Tibial artery (tissue), 4 donors: ENCODE measurements at regions not wholly inside any gene's neighbourhood (a gene's known extent, or its start where the extent isn't known, plus 50 kb on each side); places are given as distances from the start of the nearest gene placed in this dataset.

Experiments
- DNase-seq, 2 donors: peaks; one replicate each; pipeline ENCODE4 v3.0.0-alpha.2; 2019
- H3K27ac ChIP-seq, 2 donors: fragments of 200-600 bp; sonication (generic) in 1 of 2; 1 replicate in 1 of 2; 2 replicates in 1 of 2; pipeline ENCODE4 v1.5.1; 2018 to 2019; ENCODE audit warnings: mild to moderate bottlenecking in 1 of 2
- H3K27me3 ChIP-seq, 2 donors: fragments of 200-600 bp; sonication (generic) in 1 of 2; one replicate each; pipeline versions ENCODE4 v1.5.1 to v1.6.0; 2016 to 2019
- H3K36me3 ChIP-seq, 3 donors: fragments of 200-600 bp; sonication (generic) in 2 of 3; one replicate each; pipeline ENCODE4 v1.5.1; 2016 to 2019; ENCODE audit warnings: mild to moderate bottlenecking in 2 of 3
- H3K4me1 ChIP-seq, 4 donors: fragments of 200-600 bp; sonication (generic) in 2 of 4; 1 replicate in 3 of 4; 2 replicates in 1 of 4; pipeline ENCODE4 v1.5.1; 2016 to 2019
- H3K4me3 ChIP-seq, 2 donors: fragments of 200-600 bp; sonication (generic) in 1 of 2; 1 replicate in 1 of 2; 2 replicates in 1 of 2; pipeline ENCODE4 v1.5.1; 2018 to 2019; ENCODE audit warnings: mild to moderate bottlenecking in 2 of 2
- H3K9me3 ChIP-seq, 3 donors: fragments of 200-600 bp; sonication (generic) in 1 of 3; one replicate each; pipeline ENCODE4 v1.5.1; 2016 to 2019
- intact Hi-C: fragments of 100-400 bp; cut with DNase I; formaldehyde crosslinking; loops from one replicate; pipeline ENCODE4 v1.15.0; 2023; ENCODE audit warnings: low total_unique reads
- TF ChIP-seq, protein P1 (sequence below), 2 experiments: fragments of 200-600 bp in 1 of 2; fragments of 450-650 bp in 1 of 2; IDR thresholded peaks; one replicate each; pipeline ENCODE4 v1.5.1; 2017 to 2019; ENCODE audit warnings: antibody characterized with exemption in 2 of 2, mild to moderate bottlenecking in 1 of 2, moderate library complexity in 1 of 2

DNA sequence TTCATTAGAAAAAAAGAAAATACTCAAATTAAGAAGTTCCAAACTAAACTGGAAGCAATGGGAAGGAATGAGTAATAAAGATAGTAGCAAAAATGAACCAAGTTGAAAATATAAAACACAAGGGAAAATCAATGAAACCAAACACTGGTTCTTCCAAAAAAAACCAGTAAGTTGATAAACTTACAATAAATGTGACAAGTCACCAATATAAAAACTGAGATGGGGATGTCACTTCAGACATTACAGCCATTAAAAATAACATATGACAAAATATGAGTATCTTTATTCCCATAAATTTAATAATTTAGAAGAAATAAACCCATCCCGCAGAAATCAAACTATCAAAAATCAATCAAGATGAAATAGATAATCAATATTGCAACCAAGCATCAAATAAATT lies 633.9 kb upstream of the RAB6C start:
- intact Hi-C loops: no loop called here
- no peak overlapping the region for H3K4me3 ChIP-seq
- TF ChIP-seq, protein P1, sequence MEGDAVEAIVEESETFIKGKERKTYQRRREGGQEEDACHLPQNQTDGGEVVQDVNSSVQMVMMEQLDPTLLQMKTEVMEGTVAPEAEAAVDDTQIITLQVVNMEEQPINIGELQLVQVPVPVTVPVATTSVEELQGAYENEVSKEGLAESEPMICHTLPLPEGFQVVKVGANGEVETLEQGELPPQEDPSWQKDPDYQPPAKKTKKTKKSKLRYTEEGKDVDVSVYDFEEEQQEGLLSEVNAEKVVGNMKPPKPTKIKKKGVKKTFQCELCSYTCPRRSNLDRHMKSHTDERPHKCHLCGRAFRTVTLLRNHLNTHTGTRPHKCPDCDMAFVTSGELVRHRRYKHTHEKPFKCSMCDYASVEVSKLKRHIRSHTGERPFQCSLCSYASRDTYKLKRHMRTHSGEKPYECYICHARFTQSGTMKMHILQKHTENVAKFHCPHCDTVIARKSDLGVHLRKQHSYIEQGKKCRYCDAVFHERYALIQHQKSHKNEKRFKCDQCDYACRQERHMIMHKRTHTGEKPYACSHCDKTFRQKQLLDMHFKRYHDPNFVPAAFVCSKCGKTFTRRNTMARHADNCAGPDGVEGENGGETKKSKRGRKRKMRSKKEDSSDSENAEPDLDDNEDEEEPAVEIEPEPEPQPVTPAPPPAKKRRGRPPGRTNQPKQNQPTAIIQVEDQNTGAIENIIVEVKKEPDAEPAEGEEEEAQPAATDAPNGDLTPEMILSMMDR (IDR thresholded peaks at IDR 0.05): no peak

DNA sequence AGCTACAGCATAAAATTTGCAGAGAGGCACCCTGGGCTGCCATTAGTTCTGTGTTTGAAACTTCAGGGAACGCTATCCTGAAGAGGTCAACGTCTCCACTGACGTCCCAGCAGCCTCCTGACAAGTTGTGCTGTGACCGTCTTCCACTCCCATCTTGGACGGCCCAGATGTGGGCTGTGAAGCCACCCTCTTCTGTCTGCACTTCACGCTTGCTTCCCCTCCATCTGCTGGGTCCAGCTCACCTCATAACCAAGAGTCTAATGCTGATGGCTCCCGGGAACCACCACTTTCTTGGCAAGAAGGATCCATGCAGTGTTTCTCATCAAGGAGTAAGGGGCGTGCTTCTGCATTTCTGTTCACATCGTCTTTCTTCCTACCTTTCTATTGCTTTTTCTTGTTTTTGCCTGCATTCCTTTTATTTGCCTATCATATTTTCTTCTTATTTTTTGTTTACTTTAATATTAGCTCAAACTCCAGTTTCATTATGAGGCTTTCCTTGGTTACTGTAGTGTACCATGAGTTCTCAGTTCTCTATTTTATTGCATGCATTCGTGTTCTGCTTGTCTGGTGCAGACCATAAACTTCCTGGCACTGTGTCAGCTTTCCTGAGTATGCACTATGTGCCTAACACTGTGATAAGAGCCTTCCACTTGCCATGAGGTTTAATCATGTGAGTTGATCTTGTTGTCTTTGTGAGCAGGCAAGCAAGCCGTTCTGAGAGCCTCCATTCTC lies 631.8 kb upstream of the RAB6C start:
- peak in 1 of 2 donors; percentile 32 for DNase-seq

More for the DNA sequence above, 633.9 kb upstream of the RAB6C start:
- no peaks in the 10 kb centered on the region for H3K36me3 ChIP-seq
- H3K27ac ChIP-seq: no peak overlapping the region
- no peak for DNase-seq
- H3K4me1 ChIP-seq: no peaks in the 10 kb centered on the region
- H3K9me3 ChIP-seq: peaks cover 0 to under 1% (median 0%) of the 10 kb centered on the region in 3 donors
- H3K27me3 ChIP-seq: no peaks in the 10 kb centered on the region

DNA sequence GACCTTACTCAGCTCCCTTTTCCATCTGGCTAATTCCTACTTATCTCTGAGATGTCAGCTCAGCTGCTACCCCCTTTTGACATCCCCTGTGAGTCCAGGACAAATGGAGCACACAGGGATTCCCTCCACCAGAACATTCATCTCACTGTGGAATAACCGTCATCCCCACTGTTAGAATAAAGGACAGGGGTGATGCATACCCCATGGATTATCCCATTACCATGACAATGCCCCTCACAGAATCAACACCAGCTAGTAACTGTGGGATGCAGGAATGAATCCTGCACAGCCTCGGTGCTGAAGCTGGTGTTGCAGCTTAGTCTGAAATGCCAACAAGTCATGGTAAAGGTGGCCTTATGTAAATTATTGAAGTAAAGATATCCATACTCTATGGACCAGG lies 624.8 kb upstream of the RAB6C start:
- Histone ChIP-seq H3K9me3 (no peaks in the 10 kb centered on the region), H3K4me1 (no peaks in the 10 kb centered on the region), H3K27me3 (no peaks in the 10 kb centered on the region), H3K4me3 (no peak overlapping the region), H3K27ac (no peak overlapping the region), H3K36me3 (no peaks in the 10 kb centered on the region)
- TF ChIP-seq, protein P1 (IDR thresholded peaks at IDR 0.05): no peak
- intact Hi-C loops: no loop called here
- no peak for DNase-seq

More for the DNA sequence above, 631.8 kb upstream of the RAB6C start:
- no peaks in the 10 kb centered on the region for H3K4me1 ChIP-seq
- no peaks in the 10 kb centered on the region for H3K36me3 ChIP-seq
- H3K9me3 ChIP-seq: no peaks in the 10 kb centered on the region
- no peak overlapping the region for H3K4me3 ChIP-seq
- TF ChIP-seq, protein P1 (IDR thresholded peaks at IDR 0.05): no peak
- H3K27me3 ChIP-seq: no peaks in the 10 kb centered on the region
- no peak overlapping the region for H3K27ac ChIP-seq
- intact Hi-C loops: no loop called here

DNA sequence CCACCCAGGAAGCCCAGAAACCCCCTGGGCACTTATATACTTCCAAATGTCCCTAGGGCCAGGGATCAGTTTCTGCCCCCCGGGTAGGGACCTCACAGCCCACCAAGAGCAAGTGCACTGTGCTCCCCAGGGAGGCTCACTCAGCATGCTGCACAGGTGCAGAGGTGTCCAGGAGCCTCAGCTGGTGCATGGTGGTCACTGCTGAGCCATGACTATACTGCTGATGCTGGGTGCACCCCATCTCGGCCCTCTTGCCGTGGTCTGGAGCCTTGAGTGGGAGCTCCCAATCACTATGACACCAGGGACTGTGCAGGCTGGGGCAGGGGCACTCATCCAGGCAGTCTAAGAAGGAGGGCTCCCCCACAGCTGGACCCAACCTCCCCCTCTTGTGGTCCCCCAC lies 617.8 kb upstream of the RAB6C start:
- H3K27ac ChIP-seq: no peak overlapping the region
- intact Hi-C loops: no loop called here
- DNase-seq: no peak

DNA sequence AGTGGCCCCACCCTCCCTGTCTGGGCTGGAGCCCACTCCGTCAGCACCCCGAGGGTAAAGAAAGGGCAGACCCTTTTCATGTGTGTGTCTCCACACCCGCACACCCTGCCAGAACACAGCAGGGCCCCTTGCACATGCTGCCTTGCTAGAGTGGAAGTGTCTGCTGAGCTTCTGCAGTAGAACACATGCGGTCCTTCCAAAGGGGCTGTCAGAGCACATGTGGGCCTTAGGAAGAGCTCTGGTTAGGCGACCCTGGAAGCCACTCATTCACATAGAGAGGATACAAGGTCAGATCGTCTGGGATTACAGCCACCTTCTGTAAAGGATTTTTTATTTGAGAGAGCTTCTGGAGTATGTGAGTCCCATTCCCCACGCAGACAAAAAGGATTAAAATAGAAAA lies 613.2 kb upstream of the RAB6C start:
- H3K27me3 ChIP-seq: no peaks in the 10 kb centered on the region
- H3K36me3 ChIP-seq: no peaks in the 10 kb centered on the region
- H3K4me1 ChIP-seq: no peaks in the 10 kb centered on the region
- H3K4me3 ChIP-seq: no peak overlapping the region
- TF ChIP-seq, protein P1 (IDR thresholded peaks at IDR 0.05): no peak
- no peaks in the 10 kb centered on the region for H3K9me3 ChIP-seq
- no peak overlapping the region for H3K27ac ChIP-seq
- DNase-seq: no peak
- intact Hi-C loops: no loop called here

More for the DNA sequence above, 617.8 kb upstream of the RAB6C start:
- Histone ChIP-seq H3K36me3 (no peaks in the 10 kb centered on the region), H3K27me3 (no peaks in the 10 kb centered on the region), H3K4me1 (no peaks in the 10 kb centered on the region), H3K4me3 (no peak overlapping the region), H3K9me3 (no peaks in the 10 kb centered on the region)
- TF ChIP-seq, protein P1 (IDR thresholded peaks at IDR 0.05): no peak
